H9 (cell line): ENCODE measurements at regions not wholly inside any gene's neighbourhood (a gene's known extent, or its start where the extent isn't known, plus 50 kb on each side); places are given as distances from the start of the nearest gene placed in this dataset.

Source experiments
- DNase-seq: peaks from one replicate; pipeline ENCODE4 v3.0.0-alpha.2; 2017
- H2AFZ ChIP-seq: one replicate; pipeline ENCODE4 v1.6.1; 2013; ENCODE audit warnings: mild to moderate bottlenecking, low read length, control low read depth, moderate library complexity
- H2AK5ac ChIP-seq: 2 replicates; pipeline ENCODE4 v1.6.1; 2013; ENCODE audit warnings: low read length, control low read depth, mixed read lengths; ENCODE audit not compliant: insufficient read length
- H2BK120ac ChIP-seq: one replicate; pipeline ENCODE4 v1.6.1; 2013; ENCODE audit warnings: low read depth, mild to moderate bottlenecking, low read length, control low read depth, inconsistent platforms; ENCODE audit not compliant: poor library complexity, severe bottlenecking
- H2BK12ac ChIP-seq: 2 replicates; pipeline ENCODE4 v1.6.1; 2013; ENCODE audit warnings: low read length, control low read depth, mixed read lengths, low read depth; ENCODE audit not compliant: insufficient read length
- H2BK15ac ChIP-seq: 2 replicates; pipeline ENCODE4 v1.6.1; 2013; ENCODE audit warnings: low read depth, low read length, control low read depth
- H2BK20ac ChIP-seq: one replicate; pipeline ENCODE4 v1.6.1; 2013; ENCODE audit warnings: low read depth, mild to moderate bottlenecking, low read length, control low read depth, inconsistent platforms; ENCODE audit not compliant: poor library complexity, severe bottlenecking
- H2BK5ac ChIP-seq: 2 replicates; pipeline ENCODE4 v1.6.1; 2013; ENCODE audit warnings: low read length, control low read depth, mixed read lengths; ENCODE audit not compliant: insufficient read length
- H3K14ac ChIP-seq: 2 replicates; pipeline ENCODE4 v1.6.1; 2013; ENCODE audit warnings: low read length, control low read depth; ENCODE audit not compliant: insufficient read depth
- H3K18ac ChIP-seq: 2 replicates; pipeline ENCODE4 v1.6.1; 2013; ENCODE audit warnings: low read depth, mild to moderate bottlenecking, mixed read lengths, low read length, control low read depth; ENCODE audit not compliant: insufficient read length
- H3K23ac ChIP-seq: 2 replicates; pipeline ENCODE4 v1.6.1; 2013; ENCODE audit warnings: low read length, control low read depth, mixed read lengths, low read depth; ENCODE audit not compliant: insufficient read length
- H3K23me2 ChIP-seq: 2 replicates; pipeline ENCODE4 v1.6.1; 2013; ENCODE audit warnings: low read depth, mild to moderate bottlenecking, mixed read lengths, low read length, control low read depth; ENCODE audit not compliant: insufficient read length, poor library complexity, severe bottlenecking
- H3K27ac ChIP-seq: 2 replicates; pipeline ENCODE4 v1.5.1; 2013; ENCODE audit warnings: low read length, control low read depth, mixed read lengths, low read depth; ENCODE audit not compliant: insufficient read length
- H3K27me3 ChIP-seq: 2 replicates; pipeline ENCODE4 v1.6.1; 2013; ENCODE audit warnings: low read length, control low read depth, inconsistent platforms; ENCODE audit not compliant: insufficient read depth
- H3K4ac ChIP-seq: 2 replicates; pipeline ENCODE4 v1.6.1; 2013; ENCODE audit warnings: low read depth, mild to moderate bottlenecking, control low read depth, inconsistent platforms, low read length, moderate library complexity
- H3K4me1 ChIP-seq: 2 replicates; pipeline ENCODE4 v1.6.1; 2013; ENCODE audit warnings: low read length, control low read depth, inconsistent platforms; ENCODE audit not compliant: insufficient read depth
- H3K4me2 ChIP-seq: 2 replicates; pipeline ENCODE4 v1.6.1; 2013; ENCODE audit warnings: low read length, control low read depth, mixed read lengths; ENCODE audit not compliant: insufficient read length, insufficient read depth
- H3K56ac ChIP-seq: 2 replicates; pipeline ENCODE4 v1.6.1; 2013; ENCODE audit warnings: low read depth, mild to moderate bottlenecking, mixed read lengths, low read length, control low read depth; ENCODE audit not compliant: insufficient read length
- H3K79me1 ChIP-seq: 2 replicates; pipeline ENCODE4 v1.6.1; 2013; ENCODE audit warnings: low read depth, mild to moderate bottlenecking, moderate library complexity, low read length, control low read depth, inconsistent platforms; ENCODE audit not compliant: insufficient read depth, poor library complexity, severe bottlenecking
- H3K79me2 ChIP-seq: 2 replicates; pipeline ENCODE4 v1.6.1; 2013; ENCODE audit warnings: low read length, control low read depth, inconsistent platforms; ENCODE audit not compliant: insufficient read depth
- H3K9ac ChIP-seq: 2 replicates; pipeline ENCODE4 v1.6.1; 2013; ENCODE audit warnings: low read length, control low read depth, mixed read lengths; ENCODE audit not compliant: insufficient read length; ENCODE audit errors: extremely low read depth
- H3K9me3 ChIP-seq: one replicate; pipeline ENCODE4 v1.6.1; 2013; ENCODE audit warnings: low read depth, low read length, inconsistent platforms; ENCODE audit not compliant: control insufficient read depth
- H3T11ph ChIP-seq: one replicate; pipeline ENCODE4 v1.6.1; 2013; ENCODE audit warnings: mild to moderate bottlenecking, low read length, control low read depth, inconsistent platforms
- H4K20me1 ChIP-seq: one replicate; pipeline ENCODE4 v1.6.1; 2013; ENCODE audit not compliant: control insufficient read depth, insufficient read length, insufficient read depth
- H4K5ac ChIP-seq: 2 replicates; pipeline ENCODE4 v1.6.1; 2013; ENCODE audit warnings: low read depth, mild to moderate bottlenecking, mixed read lengths, low read length, control low read depth; ENCODE audit not compliant: insufficient read length
- H4K8ac ChIP-seq: replicated peaks from 2 replicates; pipeline ENCODE4 v1.6.1; 2013; ENCODE audit warnings: low read length, control low read depth, mixed read lengths, low read depth; ENCODE audit not compliant: insufficient read length
- H4K91ac ChIP-seq: 2 replicates; pipeline ENCODE4 v1.6.1; 2013; ENCODE audit warnings: low read depth, mild to moderate bottlenecking, moderate library complexity, mixed read lengths, low read length, control low read depth; ENCODE audit not compliant: insufficient read length
- H3K27ac Mint-ChIP-seq, 3 experiments: 2 replicates in 2 of 3; 3 replicates in 1 of 3; pipeline ENCODE4 v1.8.0; 2020 to 2021; ENCODE audit warnings: mixed read lengths in 3 of 3, mild to moderate bottlenecking in 1 of 3, moderate library complexity in 1 of 3
- H3K27me3 Mint-ChIP-seq: 2 replicates; pipeline ENCODE4 v1.8.0; 2021; ENCODE audit warnings: low read depth, mild to moderate bottlenecking, moderate library complexity, mixed read lengths
- H3K36me3 Mint-ChIP-seq, 3 experiments: 2 replicates in 2 of 3; 3 replicates in 1 of 3; pipeline ENCODE4 v1.8.0; 2020 to 2021; ENCODE audit warnings: low read depth in 3 of 3, mixed read lengths in 3 of 3; ENCODE audit not compliant: insufficient read depth in 1 of 3
- H3K4me1 Mint-ChIP-seq, 2 experiments: 2 replicates each; pipeline ENCODE4 v1.8.0; 2020; ENCODE audit warnings: mixed read lengths in 2 of 2
- H3K4me3 Mint-ChIP-seq, 2 experiments: 2 replicates in 1 of 2; 3 replicates in 1 of 2; pipeline ENCODE4 v1.8.0; 2020 to 2021; ENCODE audit warnings: mild to moderate bottlenecking in 2 of 2, mixed read lengths in 2 of 2, moderate library complexity in 1 of 2
- H3K9me3 Mint-ChIP-seq, 2 experiments: 2 replicates in 1 of 2; 3 replicates in 1 of 2; pipeline ENCODE4 v1.8.0; 2020; ENCODE audit warnings: mild to moderate bottlenecking in 2 of 2, mixed read lengths in 2 of 2, moderate library complexity in 1 of 2
- CTCF ChIP-seq: fragments of 200-600 bp; sonication (generic); conservative IDR thresholded peaks from 3 replicates; pipeline ENCODE4 v1.8.0; 2021; ENCODE audit warnings: antibody characterized with exemption, mild to moderate bottlenecking
- WGBS: extraction: QIAGEN DNeasy Blood & Tissue Kit; methylation state at CpG from one replicate; pipeline ENCODE4 v1.1.7; 2013; ENCODE audit warnings: missing lambda C conversion rate, low lambda C conversion rate, mixed read lengths; ENCODE audit not compliant: insufficient read length; ENCODE audit errors: extremely low coverage; 5-methylcytosine and 5-hydroxymethylcytosine counted together

DNA sequence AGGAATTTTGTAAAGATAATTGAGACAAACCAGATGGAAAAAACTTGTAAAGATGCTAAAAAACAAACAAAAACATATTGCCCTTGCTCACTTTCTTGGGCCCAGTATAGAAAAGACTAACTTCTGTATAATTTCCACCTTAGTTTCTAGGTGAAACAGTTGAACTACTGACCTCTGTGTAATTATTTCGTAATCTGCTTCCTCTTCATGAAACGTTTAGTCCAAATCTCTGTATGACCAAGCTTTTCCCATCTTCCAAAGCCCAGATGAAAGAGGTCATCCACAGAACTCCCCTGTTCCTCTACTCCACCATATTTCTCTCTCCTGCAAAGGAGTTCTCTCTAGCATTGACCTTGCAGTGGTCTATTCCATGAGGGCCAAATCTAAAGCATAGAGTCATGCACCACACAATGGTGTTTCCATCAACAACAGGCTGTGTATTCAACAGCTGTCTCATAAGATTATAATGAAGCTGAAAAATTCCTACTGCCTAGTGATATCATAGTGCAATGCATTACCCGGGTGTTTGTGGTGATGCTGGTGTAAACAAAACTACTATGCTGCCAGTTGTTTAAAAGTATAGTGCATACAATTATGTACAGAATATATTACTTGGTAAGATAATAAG is 647.6 kb downstream of the TNS3 start:
- Mint-ChIP-seq H3K27ac (no peak overlapping the region; a peak in 1 of 7 replicates), H3K4me1 (no peaks in the 10 kb centered on the region), H3K27me3 (no peaks in the 10 kb centered on the region; the same call in 1 of the 2 replicates), H3K9me3 (no peaks in the 10 kb centered on the region), H3K4me3 (no peak overlapping the region), H3K36me3 (no peaks in the 10 kb centered on the region)
- no peak overlapping the region for H4K5ac ChIP-seq
- no peak overlapping the region for H2AK5ac ChIP-seq
- no peak overlapping the region for H3K4ac ChIP-seq
- no peak overlapping the region for H2BK20ac ChIP-seq
- H4K8ac ChIP-seq: no peak overlapping the region
- H3K4me1 ChIP-seq: no peaks in the 10 kb centered on the region
- no peak overlapping the region for H3T11ph ChIP-seq
- H2BK5ac ChIP-seq: no peak overlapping the region
- H2BK15ac ChIP-seq: no peak overlapping the region
- H2BK12ac ChIP-seq: no peak overlapping the region
- no peak overlapping the region for H3K18ac ChIP-seq
- no peaks in the 10 kb centered on the region for H3K23me2 ChIP-seq
- no CpG with 5 or more reads among the region's 3 CpGs for WGBS
- H3K4me2 ChIP-seq: no peak overlapping the region
- no peaks in the 10 kb centered on the region for H4K20me1 ChIP-seq
- no peak overlapping the region for H2BK120ac ChIP-seq
- H3K9ac ChIP-seq: no peak overlapping the region
- no peaks in the 10 kb centered on the region for H3K9me3 ChIP-seq
- H3K79me2 ChIP-seq: no peaks in the 10 kb centered on the region
- H3K23ac ChIP-seq: no peak overlapping the region
- DNase-seq: no peak
- no peak for TF ChIP-seq CTCF
- no peak overlapping the region for H3K14ac ChIP-seq
- H3K79me1 ChIP-seq: no peaks in the 10 kb centered on the region
- no peak overlapping the region for H3K56ac ChIP-seq
- no peak overlapping the region for H2AFZ ChIP-seq
- H4K91ac ChIP-seq: no peak overlapping the region
- no peaks in the 10 kb centered on the region for H3K27me3 ChIP-seq
- H3K27ac ChIP-seq: no peak overlapping the region
